Esophagus mucosa (tissue), 1 donor: ENCODE measurements at regions not wholly inside any gene's neighbourhood (a gene's known extent, or its start where the extent isn't known, plus 50 kb on each side); places are given as distances from the start of the nearest gene placed in this dataset.

ENCODE experiments used
- ATAC-seq: fragments of 200-7000 bp; cut with Tn5 transposase; one replicate; pipeline ENCODE4 v1.9.1; 2020
- donor health status: DM: yes; HTN: yes; CAD: no.

DNA sequence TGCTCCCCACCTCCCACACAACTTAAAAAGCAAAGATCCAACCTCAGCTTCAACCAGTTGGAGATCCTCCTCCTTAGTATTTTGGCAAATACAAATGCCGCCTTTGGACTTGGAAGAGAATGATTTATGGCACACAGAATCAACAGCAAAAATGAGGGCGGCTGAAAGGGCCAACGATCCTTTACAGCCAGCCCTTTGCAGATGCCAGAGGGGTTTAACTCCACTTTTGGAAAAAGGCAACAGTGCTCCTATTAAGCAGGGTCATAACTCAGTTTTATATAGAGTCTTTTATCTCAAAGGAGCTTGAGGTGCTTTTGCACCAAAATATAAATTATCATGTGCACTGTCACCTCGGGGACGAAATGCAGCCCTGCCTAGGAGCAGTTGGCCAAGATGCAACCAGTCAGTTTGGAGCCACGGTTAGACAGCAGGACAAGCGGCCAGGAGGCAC is 56.7 kb upstream of the JCAD start:
- ATAC-seq = no peak

- no peak for ATAC-seq
These were observed 56.2 kb upstream of the JCAD start for GRCh38 chr10:30115626-30115940.

DNA sequence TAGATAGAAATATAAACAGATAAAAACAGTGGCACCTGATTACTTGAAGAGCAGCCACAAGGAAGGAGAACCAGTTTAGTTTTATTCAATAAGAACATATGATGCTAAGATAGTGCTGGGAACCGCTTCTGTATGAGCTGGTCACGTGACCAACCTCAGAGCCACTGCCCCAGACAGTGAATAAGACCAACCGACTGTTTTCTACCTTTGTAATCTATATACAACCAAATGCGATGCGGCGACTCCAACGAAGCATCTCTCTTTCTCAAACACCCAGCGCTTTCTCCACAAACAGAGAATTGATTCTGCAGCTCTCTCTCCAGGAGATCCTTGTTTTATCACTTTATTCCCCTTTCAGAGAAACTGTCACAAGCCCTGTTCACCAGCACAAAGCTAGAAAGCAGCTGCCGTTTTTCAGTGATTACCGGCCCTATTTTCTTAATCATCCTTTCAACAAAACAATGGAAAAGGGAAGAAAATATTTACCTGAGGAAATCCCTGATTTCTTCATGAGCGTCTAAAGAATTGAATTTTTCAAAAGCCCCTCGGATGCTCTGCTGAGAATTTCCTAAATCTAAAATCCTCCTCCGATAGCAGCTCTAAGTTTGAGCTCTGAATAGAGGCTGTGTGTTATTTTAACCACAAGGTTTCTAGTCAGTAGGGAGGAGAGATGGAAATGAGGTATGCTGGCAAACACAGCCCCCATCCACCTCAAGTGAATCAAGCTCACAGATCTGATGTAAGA is 55.7 kb upstream of the JCAD start:
- no peak for ATAC-seq

- no peak for ATAC-seq
These were observed 55.0 kb upstream of the JCAD start for GRCh38 chr10:30114401-30114800.

GRCh38 chr10:30111340-30112022 is 52.1 kb upstream of the JCAD start:
- ATAC-seq = no peak
